ENCODE measurements at regions not wholly inside any gene's neighbourhood (a gene's known extent, or its start where the extent isn't known, plus 50 kb on each side); places are given as distances from the start of the nearest gene placed in this dataset.
"Not testable (repeated sequence)": the region's sequence is repeated elsewhere in the genome, so short reads cannot be mapped to it uniquely, and the experiment has no call there.

GRCh38 chr6:27667016-27667656 lies 194.2 kb upstream of the ZNF184 start:
- DNase-seq (ENCODE audit: low spot score): no peak
- in situ Hi-C loops (cut with HindIII; ENCODE audit: low sequenced_read_pairs): no loop called here

DNA sequence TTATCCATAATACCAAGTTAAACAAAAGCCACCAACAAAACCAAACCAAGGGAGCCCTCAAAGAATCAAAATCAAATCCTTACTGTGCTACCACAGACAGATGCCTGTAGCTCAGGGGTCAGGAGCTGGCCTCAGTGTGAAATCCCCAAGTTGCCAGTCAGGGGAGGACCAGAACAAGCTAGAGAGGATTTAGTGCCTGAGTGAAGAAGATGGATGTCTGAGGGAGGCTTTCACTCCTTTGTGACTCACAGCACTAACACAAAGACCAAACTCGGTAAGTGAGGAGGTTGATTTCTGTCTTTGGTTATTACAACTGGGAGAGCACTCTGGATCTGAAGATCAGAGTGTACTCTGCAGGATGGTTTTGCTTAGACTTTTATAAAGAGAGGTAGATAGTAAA lies 189.9 kb upstream of the ZNF184 start:
- in situ Hi-C loops (cut with HindIII; ENCODE audit: low sequenced_read_pairs): no loop called here
- DNase-seq (ENCODE audit: low spot score): no peak

GRCh38 chr6:27662212-27662611 lies 189.3 kb upstream of the ZNF184 start:
- DNase-seq (ENCODE audit: low spot score); in situ Hi-C loops (cut with HindIII; ENCODE audit: low sequenced_read_pairs): not testable (repeated sequence)

- in situ Hi-C loops (cut with HindIII; ENCODE audit: low sequenced_read_pairs); DNase-seq (ENCODE audit: low spot score): not testable (repeated sequence)
Measured at GRCh38 chr6:27653143-27653825, 180.4 kb upstream of the ZNF184 start.

DNA sequence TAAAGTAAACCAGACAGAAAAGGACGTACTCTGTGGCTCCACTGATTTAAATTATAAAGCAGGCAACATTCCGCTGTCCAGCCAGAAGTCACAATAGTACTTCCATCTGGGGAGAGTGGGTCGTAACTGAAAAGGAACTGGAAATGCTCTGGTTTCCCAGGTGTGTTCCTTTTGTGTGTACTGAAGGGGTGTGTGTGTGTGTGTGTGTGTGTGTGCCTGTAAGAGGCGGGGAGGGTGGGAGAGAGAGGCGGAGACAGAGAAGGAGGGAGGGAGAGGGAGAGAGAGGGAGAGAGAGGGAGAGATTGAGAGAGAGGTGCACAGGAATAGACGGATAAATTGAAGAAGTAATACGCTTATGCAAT lies 178.4 kb upstream of the ZNF184 start:
- in situ Hi-C loops (cut with HindIII; ENCODE audit: low sequenced_read_pairs): no loop called here
- DNase-seq (ENCODE audit: low spot score): no peak

- in situ Hi-C loops (cut with HindIII; ENCODE audit: low sequenced_read_pairs): no loop called here
- DNase-seq (ENCODE audit: low spot score): peak; percentile 56
Measured at GRCh38 chr6:27650620-27651370, 177.9 kb upstream of the ZNF184 start.

GRCh38 chr6:27644528-27644927 lies 171.6 kb upstream of the ZNF184 start:
- in situ Hi-C loops (cut with HindIII; ENCODE audit: low sequenced_read_pairs): no loop called here
- DNase-seq (ENCODE audit: low spot score): no peak

DNA sequence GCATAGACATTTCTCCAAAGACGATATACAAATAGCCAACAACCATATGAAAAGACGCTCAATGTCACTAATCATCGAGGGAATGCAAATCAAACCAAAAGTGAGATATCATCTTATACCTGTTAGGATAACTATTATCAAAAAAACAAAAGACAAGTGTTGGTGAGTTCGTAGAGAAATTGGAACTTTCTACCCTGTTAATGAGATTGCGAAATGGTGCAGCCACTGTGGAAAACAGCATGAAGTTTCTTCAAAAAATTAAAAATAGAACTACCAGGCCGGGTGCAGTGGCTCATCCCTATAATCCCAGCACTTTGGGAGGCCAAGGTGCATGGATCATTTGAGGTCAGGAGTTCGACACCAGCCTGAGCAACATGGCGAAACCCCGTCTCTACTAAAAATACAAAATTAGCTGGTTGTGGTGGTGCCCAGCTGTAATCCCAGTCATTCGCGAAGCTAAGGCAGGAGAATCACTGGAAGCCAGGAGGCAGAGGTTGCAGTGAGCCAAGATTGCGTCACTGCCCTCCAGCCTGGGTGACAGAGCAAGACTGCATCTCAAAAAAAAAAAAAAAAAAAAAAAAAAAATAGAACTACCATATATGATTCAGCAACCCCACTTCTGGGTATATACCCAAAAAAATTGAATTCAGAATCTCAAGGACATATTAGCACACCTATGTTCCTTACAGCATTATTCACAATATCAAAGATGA lies 170.0 kb upstream of the ZNF184 start:
- in situ Hi-C loops (cut with HindIII; ENCODE audit: low sequenced_read_pairs): no loop called here
- DNase-seq (ENCODE audit: low spot score): no peak

- DNase-seq (ENCODE audit: low spot score); in situ Hi-C loops (cut with HindIII; ENCODE audit: low sequenced_read_pairs): not testable (repeated sequence)
Measured at GRCh38 chr6:27635886-27636285, 163.0 kb upstream of the ZNF184 start.

DNA sequence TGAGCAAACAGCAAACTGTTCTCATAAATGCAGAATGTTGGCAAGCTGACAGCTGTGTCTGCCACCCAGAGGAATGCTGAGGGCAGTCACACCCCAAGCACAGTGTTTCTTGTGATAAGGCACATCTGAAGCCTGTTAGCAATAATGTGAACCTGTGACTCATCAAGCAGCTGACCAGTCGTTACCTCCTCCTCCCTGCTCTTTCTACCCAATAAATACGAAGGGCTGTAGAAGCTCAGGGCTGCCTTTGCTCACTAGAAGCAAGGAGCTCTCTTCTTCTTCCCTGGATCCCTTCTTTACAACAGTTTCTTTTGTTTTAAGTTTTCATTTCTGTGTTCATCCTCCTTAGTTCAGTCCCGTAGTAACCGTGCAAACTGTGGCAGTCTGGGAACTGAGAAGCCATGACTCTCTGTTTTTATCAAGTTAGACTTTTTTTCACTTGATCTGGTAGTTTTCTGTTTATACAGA lies 160.3 kb upstream of the ZNF184 start:
- DNase-seq (ENCODE audit: low spot score); in situ Hi-C loops (cut with HindIII; ENCODE audit: low sequenced_read_pairs): not testable (repeated sequence)

DNA sequence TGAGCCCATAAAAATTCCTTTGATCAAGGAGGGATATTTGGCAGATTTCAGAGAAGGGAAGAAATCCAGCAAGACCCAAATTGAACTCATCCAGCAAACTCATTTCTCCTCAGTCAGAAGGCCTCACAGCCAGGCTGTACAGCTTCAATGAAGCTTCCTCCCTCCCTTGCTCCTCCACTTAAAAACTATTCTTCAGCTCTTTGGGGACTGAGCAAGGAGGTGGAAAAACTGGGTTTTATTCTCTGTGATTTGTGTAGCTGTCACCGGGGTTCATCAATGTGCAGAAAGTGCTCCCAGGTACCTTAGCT lies 158.7 kb upstream of the ZNF184 start:
- in situ Hi-C loops (cut with HindIII; ENCODE audit: low sequenced_read_pairs): no loop called here
- DNase-seq (ENCODE audit: low spot score): no peak

DNA sequence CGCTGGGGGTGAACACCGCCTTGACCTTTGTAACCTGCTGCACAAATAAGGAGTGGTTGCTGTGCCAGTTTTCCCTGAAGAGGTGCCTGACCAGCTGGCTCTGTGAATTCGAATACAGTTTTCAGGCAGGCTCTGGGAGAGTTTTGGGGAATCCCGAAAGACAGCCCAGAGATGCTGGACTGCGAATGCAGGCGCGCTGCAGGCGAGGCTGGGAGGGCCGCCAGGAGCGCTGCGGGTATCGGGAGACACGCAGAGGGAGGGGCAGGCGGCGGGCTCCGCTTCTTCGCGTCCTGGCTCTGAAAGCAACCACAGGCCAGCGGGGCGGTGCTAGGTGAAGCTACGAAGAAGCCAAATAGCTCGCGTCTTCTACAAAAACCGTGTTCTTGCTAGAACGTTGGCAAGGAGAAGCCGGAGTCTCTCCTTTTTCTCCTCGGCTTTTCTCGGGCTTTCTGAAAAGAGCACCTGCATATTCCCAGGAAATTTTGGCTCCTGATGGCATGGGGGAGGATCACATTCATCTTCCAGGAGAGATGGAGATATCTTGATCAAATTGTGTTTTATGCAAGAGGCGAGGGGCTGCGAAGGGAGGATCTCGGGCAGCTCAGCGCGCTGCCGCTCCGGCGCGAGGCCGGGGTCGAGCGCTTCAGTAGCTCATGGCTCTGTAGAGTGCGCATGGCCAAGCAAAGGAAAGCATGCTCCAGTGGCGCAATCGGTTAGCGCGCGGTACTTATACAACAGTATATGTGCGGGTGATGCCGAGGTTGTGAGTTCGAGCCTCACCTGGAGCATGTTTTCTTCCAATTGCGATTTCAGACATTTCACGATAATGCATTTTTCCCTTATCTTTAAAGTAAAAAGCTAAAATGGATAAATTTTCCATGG lies 158.1 kb upstream of the ZNF184 start:
- DNase-seq (ENCODE audit: low spot score): peak; percentile 72
- in situ Hi-C loops (cut with HindIII; ENCODE audit: low sequenced_read_pairs): no loop called here

GRCh38 chr6:27624694-27625262 lies 151.9 kb upstream of the ZNF184 start:
- DNase-seq (ENCODE audit: low spot score): no peak
- in situ Hi-C loops (cut with HindIII; ENCODE audit: low sequenced_read_pairs): loop anchor here (25.0 kb wide), 1 partner anchor 112 kb away; no protein-coding TSS in a partner anchor

DNA sequence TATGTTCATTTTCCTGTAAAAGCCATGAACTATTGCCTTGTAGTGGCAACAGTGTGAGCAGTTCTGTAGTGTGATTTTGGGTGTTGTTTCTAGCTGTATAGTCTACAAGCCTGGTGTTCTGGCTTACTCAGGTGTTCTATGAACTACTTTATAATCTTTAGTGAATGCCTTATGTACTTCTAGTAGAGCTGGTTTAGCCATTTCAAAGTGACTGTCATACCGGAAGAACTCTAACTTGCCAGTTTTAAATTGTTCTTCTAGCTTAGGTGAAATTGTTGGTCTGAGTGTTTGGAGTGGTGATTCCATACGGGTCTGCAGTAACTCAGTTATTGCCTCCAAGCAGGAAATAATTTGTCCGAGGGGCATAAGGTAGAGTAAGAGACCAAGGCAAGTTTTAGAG lies 150.2 kb upstream of the ZNF184 start:
- no peak for DNase-seq (ENCODE audit: low spot score)
- in situ Hi-C loops (cut with HindIII; ENCODE audit: low sequenced_read_pairs): loop anchor here (25.0 kb wide), 1 partner anchor 111 kb away; no protein-coding TSS in a partner anchor

DNA sequence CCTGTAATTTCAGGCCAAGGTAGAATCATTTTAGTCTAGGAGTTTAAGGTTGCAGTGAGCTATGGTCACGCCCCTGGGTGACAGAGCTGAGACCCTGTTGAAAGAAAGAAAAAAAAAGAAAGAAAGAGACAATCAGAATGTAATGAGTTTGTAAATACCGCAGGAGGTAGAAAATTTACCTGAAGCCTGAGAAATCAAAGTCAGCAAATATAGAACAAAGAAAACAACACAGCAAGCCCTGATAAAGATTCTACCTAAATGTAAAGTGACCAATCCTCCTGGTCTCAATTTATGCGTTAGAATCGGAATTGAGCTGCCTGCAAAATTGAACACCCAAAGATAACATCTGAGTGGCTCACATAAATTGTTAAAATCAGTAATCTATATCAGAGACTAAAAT lies 146.5 kb upstream of the ZNF184 start:
- in situ Hi-C loops (cut with HindIII; ENCODE audit: low sequenced_read_pairs): loop anchor here (25.0 kb wide), 1 partner anchor 107 kb away; no protein-coding TSS in a partner anchor
- DNase-seq (ENCODE audit: low spot score): no peak

- DNase-seq (ENCODE audit: low spot score): peak; percentile 29
- in situ Hi-C loops (cut with HindIII; ENCODE audit: low sequenced_read_pairs): loop anchor here (25.0 kb wide), 1 partner anchor 106 kb away; no protein-coding TSS in a partner anchor
Measured at GRCh38 chr6:27617700-27618689, 145.1 kb upstream of the ZNF184 start.

DNA sequence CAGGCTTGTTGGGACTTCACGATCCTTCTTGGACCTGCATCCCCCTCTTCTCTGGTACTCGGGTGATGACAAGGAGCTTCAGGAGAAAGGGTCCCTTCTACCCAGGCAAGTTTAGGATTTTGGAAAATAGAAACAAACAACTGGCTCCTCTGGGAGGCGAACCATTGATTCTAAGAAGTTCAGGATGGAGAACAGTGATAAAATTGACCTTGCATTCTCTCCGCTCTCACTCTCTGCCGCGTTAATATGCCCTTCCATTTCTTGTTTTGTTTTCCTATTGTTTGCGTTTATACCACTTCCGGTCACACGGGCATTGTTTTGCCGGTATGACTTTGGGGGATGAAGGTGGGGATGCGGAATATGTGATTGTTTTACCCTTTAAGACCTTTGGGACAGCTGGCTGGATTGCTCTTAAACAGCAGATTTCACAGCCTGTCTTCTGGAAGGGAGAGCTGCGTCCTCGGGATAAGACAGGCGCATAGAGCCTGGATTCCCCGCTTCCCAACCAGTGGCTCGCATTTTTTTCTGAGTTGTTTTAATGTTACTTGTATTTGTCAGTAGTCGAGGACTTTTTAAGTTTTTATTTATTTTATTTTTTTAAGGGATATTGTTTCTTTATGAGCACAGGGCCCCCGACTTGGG lies 144.3 kb upstream of the ZNF184 start:
- no peak for DNase-seq (ENCODE audit: low spot score)
- in situ Hi-C loops (cut with HindIII; ENCODE audit: low sequenced_read_pairs): loop anchor here (25.0 kb wide), 1 partner anchor 105 kb away; no protein-coding TSS in a partner anchor

All from G401 (cell line).